Panc1 (cell line): ENCODE measurements at regions not wholly inside any gene's neighbourhood (a gene's known extent, or its start where the extent isn't known, plus 50 kb on each side); places are given as distances from the start of the nearest gene placed in this dataset.

Experiments used
- ATAC-seq: fragments of 200-7000 bp; cut with Tn5 transposase; 2 replicates; pipeline ENCODE4 v1.9.1; 2020; ENCODE audit warnings: mild to moderate bottlenecking, moderate library complexity
- BruUV-seq: library from RNA; stranded (reverse); fragments of 400-500 nt; replicated peaks from 2 replicates; lab custom pipeline; 2021; lab: Mats Ljungman, UMichigan
- CTCF ChIA-PET: fragments of 300-600 bp; sonication (Branson Sonifier 250); formaldehyde crosslinking; loops from one replicate; lab custom pipeline; 2022; ENCODE audit warnings: antibody characterized with exemption; lab: Charles Lee
- POLR2A ChIA-PET: fragments of 300-600 bp; sonication (Branson Sonifier 250); formaldehyde crosslinking; loops from one replicate; lab custom pipeline; 2022; ENCODE audit warnings: antibody characterized with exemption; lab: Charles Lee
- DNase-seq: peaks from one replicate; pipeline ENCODE4 v3.0.0-alpha.2; 2010; ENCODE audit warnings: low read depth, low spot score
- H3K27ac ChIP-seq: 2 replicates; pipeline ENCODE4 v1.5.1; 2011; ENCODE audit warnings: mild to moderate bottlenecking, low read length, inconsistent platforms
- H3K27me3 ChIP-seq: fragments of 200-500 bp; sonication (Bioruptor generic); 2 replicates; pipeline ENCODE4 v1.6.0; 2014; ENCODE audit warnings: low read length, inconsistent platforms; ENCODE audit not compliant: control insufficient read depth, insufficient read depth
- H3K36me3 ChIP-seq: fragments of 200-500 bp; sonication (Bioruptor generic); 2 replicates; pipeline ENCODE4 v1.5.1; 2014; ENCODE audit warnings: inconsistent platforms, mild to moderate bottlenecking, low read length, moderate library complexity; ENCODE audit not compliant: control insufficient read depth, insufficient read depth
- H3K4me1 ChIP-seq: 2 replicates; pipeline ENCODE4 v1.5.1; 2011; ENCODE audit warnings: inconsistent platforms, mild to moderate bottlenecking, low read length, moderate library complexity; ENCODE audit not compliant: control insufficient read depth, insufficient read depth
- H3K4me3 ChIP-seq, 2 experiments: 2 replicates each; pipeline ENCODE4 v1.5.1; 2011 to 2012; ENCODE audit warnings: low read depth in 2 of 2, low read length in 2 of 2, mild to moderate bottlenecking in 2 of 2, inconsistent platforms in 1 of 2, moderate library complexity in 1 of 2
- H3K9me3 ChIP-seq: fragments of 200-500 bp; sonication (Bioruptor generic); 2 replicates; pipeline ENCODE4 v1.5.1; 2014; ENCODE audit warnings: low read depth, mild to moderate bottlenecking, inconsistent platforms, low read length, moderate library complexity; ENCODE audit not compliant: control insufficient read depth, insufficient read depth
- CTCF ChIP-seq: fragments of 450-650 bp; IDR thresholded peaks from 2 replicates; pipeline ENCODE4 v1.5.1; 2017; ENCODE audit warnings: mild to moderate bottlenecking
- POLR2AphosphoS5 ChIP-seq: IDR thresholded peaks from 2 replicates; pipeline ENCODE4 v1.6.1; 2012; ENCODE audit warnings: mild to moderate bottlenecking, low read depth, low read length, moderate library complexity
- REST ChIP-seq, 2 experiments: IDR thresholded peaks; 2 replicates each; pipeline ENCODE4 v1.6.1; 2011 to 2012; ENCODE audit warnings: low read depth in 2 of 2, control low read depth in 1 of 2, low read length in 1 of 2, mild to moderate bottlenecking in 1 of 2, moderate library complexity in 1 of 2; ENCODE audit not compliant: insufficient read depth in 1 of 2
- SIN3A ChIP-seq: IDR thresholded peaks from 2 replicates; pipeline ENCODE4 v1.6.1; 2012; ENCODE audit warnings: low read depth, mild to moderate bottlenecking, low read length, moderate library complexity, borderline replicate concordance; ENCODE audit not compliant: insufficient read depth
- TCF7L2 ChIP-seq: IDR thresholded peaks from 2 replicates; pipeline ENCODE4 v1.6.1; 2011; ENCODE audit warnings: mild to moderate bottlenecking, low read depth, low read length, inconsistent platforms
- in situ Hi-C: cut with HindIII; loops from 2 replicates; pipeline ENCODE4 v1.10.0; 2016; ENCODE audit warnings: low sequenced_read_pairs, low pct_unique_long_range_greater_than_20kb
- intact Hi-C: fragments of 100-400 bp; cut with micrococcal nuclease; formaldehyde crosslinking; loops from one replicate; pipeline ENCODE4 v1.10.0; 2022; ENCODE audit not compliant: unreplicated experiment

GRCh38 chr10:2839081-2839725, 228.1 kb upstream of the PFKP start:
- Histone ChIP-seq H3K27me3 (no peaks in the 10 kb centered on the region), H3K36me3 (no peaks in the 10 kb centered on the region), H3K27ac (no peak overlapping the region), H3K9me3 (no peaks in the 10 kb centered on the region), H3K4me3 (no peak overlapping the region), H3K4me1 (no peaks in the 10 kb centered on the region)
- 0 out of 2 replicates have a peak, but pooled peaks have one; percentile 51 for ATAC-seq
- no peak for DNase-seq
- ChIA-PET CTCF (no interaction called here), POLR2A (no interaction called here)
- TF ChIP-seq POLR2AphosphoS5 (no peak), SIN3A (no peak), TCF7L2 (no peak), CTCF (peak; percentile 72), REST (IDR thresholded peaks at IDR 0.05; ENCODE audit: insufficient read depth in 1 of 2, low read depth in 2 of 2, low read length in 1 of 2) (no peak)
- intact Hi-C loops = no loop called here
- in situ Hi-C loops = no loop called here
- BruUV-seq = no TSS peak

GRCh38 chr10:2837674-2838073, 229.7 kb upstream of the PFKP start:
- intact Hi-C loops (no loop called here), in situ Hi-C loops (no loop called here)
- Histone ChIP-seq H3K27me3 (no peaks in the 10 kb centered on the region), H3K27ac (no peak overlapping the region), H3K4me1 (no peaks in the 10 kb centered on the region), H3K4me3 (no peak overlapping the region), H3K36me3 (no peaks in the 10 kb centered on the region), H3K9me3 (no peaks in the 10 kb centered on the region)
- TF ChIP-seq TCF7L2 = no peak
- TF ChIP-seq REST (IDR thresholded peaks at IDR 0.05; ENCODE audit: insufficient read depth in 1 of 2, low read depth in 2 of 2, low read length in 1 of 2) = no peak
- no peak for TF ChIP-seq CTCF
- no peak for TF ChIP-seq SIN3A
- TF ChIP-seq POLR2AphosphoS5 = no peak
- ChIA-PET POLR2A (no interaction called here), CTCF (no interaction called here)
- ATAC-seq (no peak), DNase-seq (no peak)
- no TSS peak for BruUV-seq
